GM19043 (cell line): ENCODE measurements at regions not wholly inside any gene's neighbourhood (a gene's known extent, or its start where the extent isn't known, plus 50 kb on each side); places are given as distances from the start of the nearest gene placed in this dataset.
"Not testable (repeated sequence)": the region's sequence is repeated elsewhere in the genome, so short reads cannot be mapped to it uniquely, and the experiment has no call there.

Experiments
- ATAC-seq: cut with Tn5 transposase; IDR thresholded peaks from one replicate; pipeline ENCODE4 v1.9.1; 2021; ENCODE audit warnings: low read depth; ENCODE audit not compliant: unreplicated experiment

DNA sequence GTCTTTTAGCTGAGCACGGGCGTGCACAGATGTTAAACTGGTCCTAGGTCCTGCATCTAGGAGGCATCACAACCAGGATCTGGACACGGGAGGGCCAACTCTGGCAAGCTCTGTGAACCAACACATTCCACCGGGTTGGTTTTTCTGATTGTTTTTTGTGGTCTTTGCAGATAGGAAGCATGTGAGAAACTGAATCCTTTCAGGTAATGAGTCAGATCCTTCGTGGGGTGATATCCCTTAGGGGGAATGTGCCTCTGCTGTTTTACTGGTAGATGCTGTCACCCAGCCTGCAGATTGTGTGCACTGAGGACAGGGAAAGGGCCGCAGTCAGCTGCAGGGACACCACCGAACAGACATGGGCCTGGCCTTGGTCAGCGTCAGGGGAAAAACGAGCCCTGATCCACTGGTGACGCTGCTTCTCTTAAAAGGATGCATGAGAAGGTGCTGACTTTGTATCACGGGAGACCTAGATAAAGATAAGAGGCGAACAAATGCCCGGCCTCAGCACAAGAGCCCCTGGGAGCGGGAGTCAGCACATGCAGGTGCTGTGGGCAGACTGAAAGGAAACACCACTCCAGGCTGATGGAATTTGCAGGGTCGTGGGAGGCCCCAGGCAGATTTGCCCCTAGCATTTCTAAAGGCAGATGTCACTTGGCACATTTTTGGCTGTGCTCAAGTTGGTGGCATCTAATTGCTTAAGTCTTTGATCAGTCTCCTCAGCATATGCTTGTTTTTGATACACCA, 51.1 kb downstream of the DOP1B start:
- no peak for ATAC-seq

GRCh38 chr21:36208326-36209013, 51.8 kb downstream of the DOP1B start:
- no peak for ATAC-seq

DNA sequence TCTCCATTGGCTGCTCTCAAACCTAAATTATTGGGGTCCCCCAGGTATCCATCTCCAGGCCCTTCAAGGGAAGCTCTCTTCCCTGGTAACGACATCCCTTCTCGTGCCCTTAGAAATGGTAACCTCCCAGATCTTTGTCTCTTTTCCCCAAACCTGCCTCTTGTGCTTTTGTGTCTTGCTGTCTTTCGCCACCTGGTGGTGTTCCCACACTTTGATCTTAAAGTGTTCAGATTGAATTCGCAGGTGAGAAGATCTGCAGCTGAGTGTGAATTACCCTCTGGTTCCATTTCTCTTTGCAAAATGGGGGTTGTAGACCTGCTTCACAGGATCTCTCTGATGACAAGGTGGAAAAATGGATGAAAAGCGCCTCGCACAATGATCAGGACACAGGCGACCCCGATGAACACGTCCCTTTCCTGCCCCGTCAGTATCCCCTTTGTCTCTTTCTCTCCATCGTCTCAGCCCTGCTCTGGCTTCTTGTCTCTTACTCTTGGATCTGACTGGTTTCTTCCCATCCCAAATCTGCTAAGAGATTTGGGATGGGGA, 53.1 kb downstream of the DOP1B start:
- no peak for ATAC-seq

GRCh38 chr21:36210779-36211659, 54.4 kb downstream of the DOP1B start:
- no peak for ATAC-seq

GRCh38 chr21:36211660-36212512, 55.3 kb downstream of the DOP1B start:
- no peak for ATAC-seq

DNA sequence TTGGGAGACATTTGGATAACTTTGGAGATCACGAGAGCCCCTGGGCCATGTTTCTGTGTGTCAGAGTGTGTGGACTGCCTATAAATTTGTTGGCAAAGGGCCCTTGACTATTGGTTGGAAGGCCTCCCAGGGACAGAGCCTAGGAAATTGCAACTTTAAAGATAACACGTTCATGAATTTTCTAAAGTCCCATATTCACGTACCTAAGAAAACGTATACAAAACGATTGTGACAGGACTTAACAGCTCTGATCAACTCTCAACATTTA, 55.8 kb downstream of the DOP1B start:
- no peak for ATAC-seq

DNA sequence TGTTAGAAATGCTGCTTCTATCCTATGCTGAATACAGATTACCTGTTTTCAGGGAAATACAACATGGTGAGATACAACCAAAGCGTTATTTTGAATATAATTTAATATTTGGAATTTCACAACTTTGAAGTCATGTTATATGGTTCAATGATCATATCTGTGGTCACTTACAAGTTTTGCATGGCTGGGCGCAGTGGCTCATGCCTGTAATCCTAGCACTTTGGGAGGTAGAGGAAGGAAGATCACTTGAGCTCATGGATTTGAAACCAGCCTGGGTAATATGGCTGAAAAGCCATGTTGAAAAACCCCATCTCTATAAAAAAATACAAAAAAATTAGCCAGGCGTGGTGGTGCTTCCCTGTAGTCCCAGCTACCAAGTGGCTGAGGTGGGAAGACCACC, 57.9 kb downstream of the DOP1B start:
- ATAC-seq, result no peak

- no peak for ATAC-seq
Observed at GRCh38 chr21:36217743-36218142, 61.1 kb downstream of the DOP1B start.

GRCh38 chr21:36218691-36219090, 62.1 kb downstream of the DOP1B start:
- ATAC-seq, result no peak

DNA sequence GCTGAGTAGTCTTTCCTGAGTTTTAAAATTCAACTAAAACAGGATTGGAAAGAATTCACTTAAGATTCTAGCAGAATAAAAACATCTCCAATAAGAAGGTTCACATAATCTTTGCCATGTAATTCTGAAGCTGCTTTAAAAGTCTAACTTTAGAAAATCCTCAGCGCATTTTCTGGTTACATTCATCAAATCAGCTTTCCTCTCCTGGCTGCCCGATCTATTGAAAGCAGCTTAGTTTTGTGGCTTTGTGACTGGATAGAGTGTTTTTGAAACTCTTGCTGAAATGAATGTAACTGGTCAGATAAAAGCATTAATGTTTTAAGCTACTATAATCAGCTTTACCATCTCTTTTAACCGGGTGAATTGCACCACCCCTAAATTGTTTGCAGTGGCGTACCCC, 66.8 kb downstream of the DOP1B start:
- ATAC-seq, result no peak

- no peak for ATAC-seq
Observed at GRCh38 chr21:36229181-36229580, 72.6 kb downstream of the DOP1B start.

DNA sequence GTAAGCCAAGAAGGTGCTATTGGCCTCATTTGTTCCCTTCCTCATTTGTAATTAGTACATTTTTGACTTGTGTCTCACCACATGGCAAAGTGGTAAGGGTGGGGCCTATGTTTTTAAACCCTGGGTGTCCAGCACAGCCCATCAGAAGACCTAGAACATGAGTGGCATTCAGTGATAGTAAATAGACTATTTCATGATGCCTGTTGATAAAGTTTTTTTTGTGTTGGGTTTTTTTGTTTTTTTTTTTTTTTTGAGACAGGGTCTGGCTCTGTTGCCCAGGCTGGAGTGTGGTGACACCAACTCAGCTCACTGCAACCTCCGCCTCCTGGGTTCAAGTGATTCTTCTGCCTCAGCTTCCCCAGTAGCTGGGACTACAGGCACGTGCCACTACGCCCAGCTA, 74.8 kb downstream of the DOP1B start:
- not testable (repeated sequence) for ATAC-seq

DNA sequence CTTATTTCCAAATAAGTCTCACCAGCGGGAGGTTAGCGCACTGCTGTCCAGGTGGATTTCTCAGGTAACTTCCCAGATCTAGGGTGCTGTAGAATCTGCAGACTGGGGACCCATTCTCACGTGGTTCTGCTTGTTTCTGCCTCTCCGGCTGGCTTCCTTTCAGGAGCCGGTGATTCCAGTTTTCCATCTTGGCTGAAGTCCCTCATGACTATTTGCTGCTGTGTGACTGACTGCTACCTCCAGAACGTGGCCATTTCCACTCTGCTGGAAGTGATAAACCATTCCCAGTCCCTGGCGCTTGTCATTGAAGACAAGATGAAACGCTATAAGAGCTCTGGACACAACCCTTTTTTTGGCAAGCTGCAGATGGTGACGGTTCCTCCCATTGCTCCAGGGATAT, 76.0 kb downstream of the DOP1B start:
- ATAC-seq, result no peak

- ATAC-seq, result no peak
Observed at GRCh38 chr21:36235058-36235582, 78.5 kb downstream of the DOP1B start.

GRCh38 chr21:36236052-36236730, 79.6 kb downstream of the DOP1B start:
- peak; percentile 53 for ATAC-seq

- no peak for ATAC-seq
Observed at GRCh38 chr21:36237441-36237840, 80.8 kb downstream of the DOP1B start.

- no peak for ATAC-seq
Observed at GRCh38 chr21:36239585-36239984, 80.4 kb upstream of the MORC3 start.

- ATAC-seq, result no peak
Observed at GRCh38 chr21:36241717-36242116, 78.3 kb upstream of the MORC3 start.

- no peak for ATAC-seq
Observed at GRCh38 chr21:36245115-36245514, 74.9 kb upstream of the MORC3 start.

GRCh38 chr21:36245649-36246048, 74.3 kb upstream of the MORC3 start:
- ATAC-seq, result no peak
